IgD-negative memory B cell (primary cell): ENCODE measurements at regions not wholly inside any gene's neighbourhood (a gene's known extent, or its start where the extent isn't known, plus 50 kb on each side); places are given as distances from the start of the nearest gene placed in this dataset.

Source experiments
- H3K27ac Mint-ChIP-seq, 3 donors: one replicate each; pipeline ENCODE4 v1.8.0; 2020 to 2022; ENCODE audit warnings: mild to moderate bottlenecking in 3 of 3, mixed read lengths in 3 of 3, moderate library complexity in 1 of 3
- H3K27me3 Mint-ChIP-seq: one replicate; pipeline ENCODE4 v1.8.0; 2021; ENCODE audit warnings: mixed read lengths
- H3K36me3 Mint-ChIP-seq: one replicate; pipeline ENCODE4 v1.8.0; 2020; ENCODE audit warnings: mild to moderate bottlenecking, mixed read lengths
- H3K4me1 Mint-ChIP-seq, 3 donors: one replicate each; pipeline ENCODE4 v1.8.0; 2020 to 2022; ENCODE audit warnings: mixed read lengths in 3 of 3, mild to moderate bottlenecking in 1 of 3
- H3K4me3 Mint-ChIP-seq, 4 donors: one replicate each; pipeline ENCODE4 v1.8.0; 2020 to 2022; ENCODE audit warnings: mild to moderate bottlenecking in 4 of 4, mixed read lengths in 4 of 4, moderate library complexity in 3 of 4
- H3K9me3 Mint-ChIP-seq, 3 donors: one replicate each; pipeline ENCODE4 v1.8.0; 2020 to 2021; ENCODE audit warnings: mixed read lengths in 3 of 3, mild to moderate bottlenecking in 1 of 3

- no peak overlapping the region for H3K4me3 Mint-ChIP-seq
- peaks cover 4% of the 10 kb centered on the region for H3K27me3 Mint-ChIP-seq
- H3K27ac Mint-ChIP-seq = no peak overlapping the region
- no peaks in the 10 kb centered on the region for H3K36me3 Mint-ChIP-seq
- no peaks in the 10 kb centered on the region for H3K4me1 Mint-ChIP-seq
- H3K9me3 Mint-ChIP-seq = peaks cover 0 to 6% (median 0%) of the 10 kb centered on the region in 3 donors
Measured at GRCh38 chr3:101043687-101044078, 50.5 kb upstream of the ABI3BP start.

- H3K4me3 Mint-ChIP-seq = no peak overlapping the region
- no peaks in the 10 kb centered on the region for H3K36me3 Mint-ChIP-seq
- peaks cover 0 to 6% (median 0%) of the 10 kb centered on the region in 3 donors for H3K9me3 Mint-ChIP-seq
- no peaks in the 10 kb centered on the region for H3K4me1 Mint-ChIP-seq
- H3K27me3 Mint-ChIP-seq = peaks cover 4% of the 10 kb centered on the region
- no peak overlapping the region for H3K27ac Mint-ChIP-seq
Measured at GRCh38 chr3:101042996-101043686, 49.9 kb upstream of the ABI3BP start.
